Natural killer cell (primary cell): ENCODE measurements at regions not wholly inside any gene's neighbourhood (a gene's known extent, or its start where the extent isn't known, plus 50 kb on each side); places are given as distances from the start of the nearest gene placed in this dataset.

Source experiments
- ATAC-seq, 3 donors: fragments of 150-1000 bp in 2 of 3; fragments of 200-7000 bp in 1 of 3; cut with Tn5 transposase; 1 replicate in 1 of 3; 2 replicates in 2 of 3; pipeline ENCODE4 v1.10.0; 2021; ENCODE audit warnings: mild to moderate bottlenecking in 2 of 3, moderate library complexity in 2 of 3
- DNase-seq, 2 donors: peaks; one replicate each; pipeline versions ENCODE4 v3.0.0 to v3.0.0-alpha.2; 2013 to 2021; ENCODE audit warnings: mixed read lengths in 1 of 2
- H3K27ac ChIP-seq: one replicate; pipeline ENCODE4 v1.5.1; 2013; ENCODE audit warnings: mild to moderate bottlenecking, low read length
- H3K27me3 ChIP-seq: one replicate; pipeline ENCODE4 v1.6.1; 2013; ENCODE audit warnings: low read length; ENCODE audit not compliant: control insufficient read depth, insufficient read depth
- H3K36me3 ChIP-seq: one replicate; pipeline ENCODE4 v1.6.1; 2013; ENCODE audit warnings: low read length; ENCODE audit not compliant: control insufficient read depth, insufficient read depth
- H3K4me1 ChIP-seq: one replicate; pipeline ENCODE4 v1.6.1; 2013; ENCODE audit warnings: low read length; ENCODE audit not compliant: control insufficient read depth, insufficient read depth
- H3K4me3 ChIP-seq: one replicate; pipeline ENCODE4 v1.5.1; 2013; ENCODE audit warnings: low read length
- H3K9me3 ChIP-seq: one replicate; pipeline ENCODE4 v1.6.1; 2013; ENCODE audit warnings: low read length; ENCODE audit not compliant: control insufficient read depth, insufficient read depth
- H3K27ac Mint-ChIP-seq, 2 donors: one replicate each; pipeline ENCODE4 v1.8.0; 2022; ENCODE audit warnings: mild to moderate bottlenecking in 2 of 2, mixed read lengths in 2 of 2, moderate library complexity in 1 of 2
- H3K27me3 Mint-ChIP-seq, 2 donors: one replicate each; pipeline ENCODE4 v1.8.0; 2022; ENCODE audit warnings: low read depth in 2 of 2, mixed read lengths in 2 of 2
- H3K36me3 Mint-ChIP-seq: one replicate; pipeline ENCODE4 v1.8.0; 2022; ENCODE audit warnings: mixed read lengths
- H3K4me1 Mint-ChIP-seq, 2 donors: one replicate each; pipeline ENCODE4 v1.8.0; 2022; ENCODE audit warnings: mixed read lengths in 2 of 2
- H3K4me3 Mint-ChIP-seq: one replicate; pipeline ENCODE4 v1.8.0; 2022; ENCODE audit warnings: mild to moderate bottlenecking, moderate library complexity, mixed read lengths
- H3K9me3 Mint-ChIP-seq, 2 donors: one replicate each; pipeline ENCODE4 v1.8.0; 2022; ENCODE audit warnings: mixed read lengths in 2 of 2
- WGBS: methylation state at CpG from one replicate; pipeline ENCODE4 v1.1.7; 2013; ENCODE audit warnings: missing lambda C conversion rate; ENCODE audit not compliant: insufficient coverage; 5-methylcytosine and 5-hydroxymethylcytosine counted together
- intact Hi-C: fragments of 100-400 bp; cut with micrococcal nuclease; formaldehyde crosslinking; loops from one replicate; pipeline ENCODE4 v1.14.2; 2022
- TF ChIP-seq, protein P1 (sequence below): fragments of 200-600 bp; IDR thresholded peaks from one replicate; pipeline ENCODE4 v1.8.0; 2022; ENCODE audit warnings: antibody characterized with exemption

GRCh38 chr9:82062245-82062644, 73.7 kb downstream of the SPATA31D1 start:
- H3K27me3 Mint-ChIP-seq: no peaks in the 10 kb centered on the region

GRCh38 chr9:82073551-82074543, 85.3 kb downstream of the SPATA31D1 start:
- 91% methylated on average over 1 of the region's 2 CpGs for WGBS
- DNase-seq (no peak), ATAC-seq (no peak)
- Histone ChIP-seq H3K4me3 (no peak overlapping the region), H3K27me3 (no peaks in the 10 kb centered on the region), H3K9me3 (no peaks in the 10 kb centered on the region), H3K27ac (no peak overlapping the region), H3K36me3 (no peaks in the 10 kb centered on the region), H3K4me1 (no peaks in the 10 kb centered on the region)
- H3K36me3 Mint-ChIP-seq: no peaks in the 10 kb centered on the region
- H3K27me3 Mint-ChIP-seq: no peaks in the 10 kb centered on the region
- intact Hi-C loops: no loop called here
- no peak overlapping the region for H3K27ac Mint-ChIP-seq
- H3K9me3 Mint-ChIP-seq: no peaks in the 10 kb centered on the region
- TF ChIP-seq, protein P1, sequence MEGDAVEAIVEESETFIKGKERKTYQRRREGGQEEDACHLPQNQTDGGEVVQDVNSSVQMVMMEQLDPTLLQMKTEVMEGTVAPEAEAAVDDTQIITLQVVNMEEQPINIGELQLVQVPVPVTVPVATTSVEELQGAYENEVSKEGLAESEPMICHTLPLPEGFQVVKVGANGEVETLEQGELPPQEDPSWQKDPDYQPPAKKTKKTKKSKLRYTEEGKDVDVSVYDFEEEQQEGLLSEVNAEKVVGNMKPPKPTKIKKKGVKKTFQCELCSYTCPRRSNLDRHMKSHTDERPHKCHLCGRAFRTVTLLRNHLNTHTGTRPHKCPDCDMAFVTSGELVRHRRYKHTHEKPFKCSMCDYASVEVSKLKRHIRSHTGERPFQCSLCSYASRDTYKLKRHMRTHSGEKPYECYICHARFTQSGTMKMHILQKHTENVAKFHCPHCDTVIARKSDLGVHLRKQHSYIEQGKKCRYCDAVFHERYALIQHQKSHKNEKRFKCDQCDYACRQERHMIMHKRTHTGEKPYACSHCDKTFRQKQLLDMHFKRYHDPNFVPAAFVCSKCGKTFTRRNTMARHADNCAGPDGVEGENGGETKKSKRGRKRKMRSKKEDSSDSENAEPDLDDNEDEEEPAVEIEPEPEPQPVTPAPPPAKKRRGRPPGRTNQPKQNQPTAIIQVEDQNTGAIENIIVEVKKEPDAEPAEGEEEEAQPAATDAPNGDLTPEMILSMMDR: no peak
- no peaks in the 10 kb centered on the region for H3K4me1 Mint-ChIP-seq
- H3K4me3 Mint-ChIP-seq: no peak overlapping the region

More at GRCh38 chr9:82062245-82062644, 73.7 kb downstream of the SPATA31D1 start:
- TF ChIP-seq, protein P1: no peak
- Mint-ChIP-seq H3K4me1 (no peaks in the 10 kb centered on the region), H3K27ac (no peak overlapping the region), H3K36me3 (no peaks in the 10 kb centered on the region), H3K4me3 (no peak overlapping the region), H3K9me3 (no peaks in the 10 kb centered on the region)
- DNase-seq (no peak), ATAC-seq (no peak)
- H3K4me3 ChIP-seq: no peak overlapping the region
- no peaks in the 10 kb centered on the region for H3K9me3 ChIP-seq
- H3K4me1 ChIP-seq: no peaks in the 10 kb centered on the region
- no peak overlapping the region for H3K27ac ChIP-seq
- no peaks in the 10 kb centered on the region for H3K36me3 ChIP-seq
- no peaks in the 10 kb centered on the region for H3K27me3 ChIP-seq
- intact Hi-C loops: no loop called here
- WGBS: 59% methylated on average over 11 of the region's 12 CpGs

- Mint-ChIP-seq H3K4me3 (no peak overlapping the region), H3K9me3 (no peaks in the 10 kb centered on the region), H3K4me1 (no peaks in the 10 kb centered on the region), H3K27me3 (no peaks in the 10 kb centered on the region), H3K36me3 (no peaks in the 10 kb centered on the region), H3K27ac (no peak overlapping the region)
- Histone ChIP-seq H3K36me3 (no peaks in the 10 kb centered on the region), H3K27ac (no peak overlapping the region), H3K4me1 (no peaks in the 10 kb centered on the region), H3K9me3 (no peaks in the 10 kb centered on the region), H3K4me3 (no peak overlapping the region), H3K27me3 (no peaks in the 10 kb centered on the region)
- intact Hi-C loops: no loop called here
- ATAC-seq (no peak), DNase-seq (no peak)
- TF ChIP-seq, protein P1: no peak
Measured at GRCh38 chr9:82080265-82080664, 91.7 kb downstream of the SPATA31D1 start.
